Activated CD8-positive, alpha-beta memory T cell treated with anti-CD3 and anti-CD28 coated beads for 1 hour (primary cell): ENCODE measurements at regions not wholly inside any gene's neighbourhood (a gene's known extent, or its start where the extent isn't known, plus 50 kb on each side); places are given as distances from the start of the nearest gene placed in this dataset.
"Not testable (repeated sequence)": the region's sequence is repeated elsewhere in the genome, so short reads cannot be mapped to it uniquely, and the experiment has no call there.

ENCODE experiments used
- DNase-seq, 2 donors: peaks; one replicate each; pipeline ENCODE4 v3.0.0-alpha.2; 2020; ENCODE audit warnings: low read depth in 1 of 2; ENCODE audit errors: extremely low read depth in 1 of 2

- no peak for DNase-seq
Measured at GRCh38 chr6:102736941-102737368, 1343.4 kb downstream of the GRIK2 start.

- DNase-seq, result no peak
Measured at GRCh38 chr6:102732898-102733297, 1339.4 kb downstream of the GRIK2 start.

- not testable (repeated sequence) for DNase-seq
Measured at GRCh38 chr6:102722086-102722485, 1328.6 kb downstream of the GRIK2 start.

GRCh38 chr6:102717737-102718456 lies 1324.4 kb downstream of the GRIK2 start:
- no peak for DNase-seq

- DNase-seq, result no peak
Measured at GRCh38 chr6:102717252-102717651, 1323.7 kb downstream of the GRIK2 start.

- no peak for DNase-seq
Measured at GRCh38 chr6:102701019-102701418, 1307.5 kb downstream of the GRIK2 start.

GRCh38 chr6:102686461-102686860 lies 1293.0 kb downstream of the GRIK2 start:
- no peak for DNase-seq

- no peak for DNase-seq
Measured at GRCh38 chr6:102680413-102680812, 1286.9 kb downstream of the GRIK2 start.

GRCh38 chr6:102679865-102680264 lies 1286.4 kb downstream of the GRIK2 start:
- DNase-seq, result no peak

- DNase-seq, result no peak
Measured at GRCh38 chr6:102677225-102677624, 1283.7 kb downstream of the GRIK2 start.

GRCh38 chr6:102670735-102671134 lies 1277.2 kb downstream of the GRIK2 start:
- DNase-seq, result no peak

GRCh38 chr6:102662851-102663250 lies 1269.3 kb downstream of the GRIK2 start:
- no peak for DNase-seq

- no peak for DNase-seq
Measured at GRCh38 chr6:102660303-102660702, 1266.8 kb downstream of the GRIK2 start.

GRCh38 chr6:102655823-102656222 lies 1262.3 kb downstream of the GRIK2 start:
- DNase-seq, result no peak

GRCh38 chr6:102641426-102641825 lies 1247.9 kb downstream of the GRIK2 start:
- no peak for DNase-seq

- no peak for DNase-seq
Measured at GRCh38 chr6:102631921-102632320, 1238.4 kb downstream of the GRIK2 start.

- DNase-seq, result no peak
Measured at GRCh38 chr6:102623201-102623600, 1229.7 kb downstream of the GRIK2 start.

GRCh38 chr6:102619585-102619984 lies 1226.1 kb downstream of the GRIK2 start:
- DNase-seq, result no peak

GRCh38 chr6:102582569-102582968 lies 1189.1 kb downstream of the GRIK2 start:
- no peak for DNase-seq

GRCh38 chr6:102581378-102582124 lies 1188.0 kb downstream of the GRIK2 start:
- no peak for DNase-seq

GRCh38 chr6:102571236-102571908 lies 1177.9 kb downstream of the GRIK2 start:
- no peak for DNase-seq

GRCh38 chr6:102562713-102563112 lies 1169.2 kb downstream of the GRIK2 start:
- no peak for DNase-seq
